ENCODE measurements at regions not wholly inside any gene's neighbourhood (a gene's known extent, or its start where the extent isn't known, plus 50 kb on each side); places are given as distances from the start of the nearest gene placed in this dataset.

GRCh38 chr14:42872786-42873185 is 1266.1 kb downstream of the LRFN5 start:
- DNase-seq: no peak
- in situ Hi-C loops (cut with MboI; ENCODE audit: low pct_unique_long_range_greater_than_20kb, low sequenced_read_pairs): no loop called here

DNA sequence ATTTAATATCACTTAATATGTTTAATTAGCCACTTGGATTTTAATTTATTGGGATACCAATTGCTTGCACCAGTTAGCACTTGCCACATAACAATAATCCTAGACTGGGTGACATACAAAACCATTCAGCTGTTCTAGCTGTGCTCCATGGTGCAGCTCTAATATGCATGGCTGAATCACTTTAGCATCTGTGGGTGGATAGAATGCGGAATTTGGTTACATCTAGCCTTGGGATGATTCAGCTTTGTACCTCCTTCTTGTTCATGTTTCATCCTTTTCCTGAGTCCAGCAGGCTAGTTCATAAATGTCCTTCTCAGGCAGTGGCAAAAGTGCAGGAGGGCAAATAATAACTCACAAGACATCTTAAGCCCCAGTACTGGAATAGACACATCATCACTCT is 1263.0 kb downstream of the LRFN5 start:
- in situ Hi-C loops (cut with MboI; ENCODE audit: low pct_unique_long_range_greater_than_20kb, low sequenced_read_pairs): no loop called here
- DNase-seq: no peak

- in situ Hi-C loops (cut with MboI; ENCODE audit: low pct_unique_long_range_greater_than_20kb, low sequenced_read_pairs): no loop called here
- DNase-seq: no peak
Observed at GRCh38 chr14:42862114-42862513, 1255.4 kb downstream of the LRFN5 start.

DNA sequence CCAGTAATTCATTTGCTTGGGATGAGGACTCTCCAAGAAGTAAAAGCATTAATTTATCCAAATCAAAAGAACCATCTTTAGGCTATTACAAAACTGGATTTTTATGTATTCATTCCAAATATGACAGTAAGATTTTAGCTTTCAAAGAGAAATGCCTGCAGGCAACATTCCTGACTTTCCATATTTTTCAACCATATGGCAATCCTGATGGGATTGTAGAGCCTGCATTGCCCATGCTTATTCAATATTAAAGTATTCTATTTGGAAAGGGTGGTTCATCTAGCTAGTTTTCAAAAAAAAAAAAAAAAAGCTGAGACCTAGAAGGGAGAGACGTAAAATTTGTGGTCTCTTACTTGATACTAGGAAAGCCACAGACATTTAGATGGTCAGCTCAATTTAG is 1253.7 kb downstream of the LRFN5 start:
- in situ Hi-C loops (cut with MboI; ENCODE audit: low pct_unique_long_range_greater_than_20kb, low sequenced_read_pairs): no loop called here
- DNase-seq: no peak

DNA sequence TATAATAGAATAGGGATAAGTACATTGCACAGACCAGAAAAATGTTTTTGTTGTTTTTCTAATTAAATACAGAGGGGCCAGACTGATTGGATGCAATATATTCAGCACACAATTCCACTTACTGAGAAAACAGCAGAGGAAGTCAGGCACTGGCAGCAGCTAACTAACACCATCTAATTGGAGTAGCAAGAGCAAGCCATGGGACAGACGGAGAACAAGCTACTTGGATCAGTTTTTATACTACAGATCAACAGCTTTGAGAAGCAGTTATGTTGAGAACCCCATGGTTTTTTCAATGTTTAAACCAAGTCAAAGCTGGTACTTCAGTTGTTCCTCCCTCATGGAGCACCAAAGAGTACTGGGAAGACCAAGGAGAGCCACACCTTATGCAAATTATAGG is 1249.4 kb downstream of the LRFN5 start:
- in situ Hi-C loops (cut with MboI; ENCODE audit: low pct_unique_long_range_greater_than_20kb, low sequenced_read_pairs): no loop called here
- DNase-seq: no peak

GRCh38 chr14:42855085-42855484 is 1248.4 kb downstream of the LRFN5 start:
- peak; percentile 17 for DNase-seq
- in situ Hi-C loops (cut with MboI; ENCODE audit: low pct_unique_long_range_greater_than_20kb, low sequenced_read_pairs): no loop called here

DNA sequence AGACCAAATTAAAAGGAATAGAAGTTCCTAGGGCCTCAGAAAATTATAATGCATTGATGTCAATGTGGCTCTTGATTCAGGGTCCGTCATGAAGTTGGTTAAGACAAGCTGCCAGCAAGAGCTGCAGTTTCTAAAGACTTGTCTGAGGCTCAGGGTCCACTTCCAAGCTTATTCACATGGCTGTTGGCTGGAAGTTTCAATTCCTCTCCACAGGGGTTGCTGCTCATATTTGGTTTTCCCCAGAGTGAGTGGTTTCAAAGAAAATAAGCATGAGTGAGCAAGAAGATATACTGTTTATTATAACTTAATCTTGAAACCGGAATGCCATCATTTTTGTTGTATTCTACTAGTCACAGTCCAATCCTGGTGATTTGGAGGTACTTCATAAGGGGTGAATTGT is 1247.4 kb downstream of the LRFN5 start:
- in situ Hi-C loops (cut with MboI; ENCODE audit: low pct_unique_long_range_greater_than_20kb, low sequenced_read_pairs): no loop called here
- no peak for DNase-seq

DNA sequence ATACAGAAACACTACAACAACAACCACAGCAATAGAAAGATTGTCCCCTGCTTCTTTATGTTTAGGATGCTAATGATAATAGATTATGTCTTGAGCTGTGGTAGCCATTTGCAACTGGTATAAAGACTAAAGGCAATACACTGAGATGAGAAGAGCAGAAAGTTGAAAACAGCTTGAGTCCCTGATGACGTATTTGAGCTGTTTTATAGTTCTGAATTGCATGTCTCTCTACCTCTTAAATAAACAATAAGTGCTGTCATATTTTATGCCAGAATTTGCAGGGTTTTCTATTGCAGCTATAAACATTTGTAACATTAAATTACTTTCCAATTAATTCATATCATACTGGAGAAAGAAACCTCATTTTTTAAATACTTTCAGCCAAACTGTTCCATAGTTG is 1242.0 kb downstream of the LRFN5 start:
- in situ Hi-C loops (cut with MboI; ENCODE audit: low pct_unique_long_range_greater_than_20kb, low sequenced_read_pairs): no loop called here
- DNase-seq: no peak

DNA sequence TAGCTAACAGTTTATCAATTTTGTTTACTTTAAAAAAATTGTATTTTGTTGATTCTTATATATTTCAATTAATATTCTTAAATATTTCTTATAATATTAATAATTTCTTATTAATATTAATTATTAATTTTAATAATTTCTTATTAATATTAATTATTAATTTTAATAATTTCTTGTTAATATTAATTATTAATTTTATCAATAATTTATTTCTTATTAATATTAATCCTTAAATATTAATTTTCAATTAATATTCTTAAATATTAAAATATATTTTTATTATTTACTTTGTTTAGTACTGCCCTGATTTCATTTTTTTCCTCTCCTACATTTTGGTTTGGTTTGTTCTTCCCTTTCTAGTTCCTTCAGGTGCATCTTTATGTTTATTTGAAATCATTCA is 1208.1 kb downstream of the LRFN5 start:
- in situ Hi-C loops (cut with MboI; ENCODE audit: low pct_unique_long_range_greater_than_20kb, low sequenced_read_pairs): no loop called here
- no peak for DNase-seq

GRCh38 chr14:42806909-42807315 is 1200.2 kb downstream of the LRFN5 start:
- DNase-seq: no peak
- in situ Hi-C loops (cut with MboI; ENCODE audit: low pct_unique_long_range_greater_than_20kb, low sequenced_read_pairs): no loop called here

- in situ Hi-C loops (cut with MboI; ENCODE audit: low pct_unique_long_range_greater_than_20kb, low sequenced_read_pairs): no loop called here
Observed at GRCh38 chr14:42804141-42804540, 1197.5 kb downstream of the LRFN5 start.

DNA sequence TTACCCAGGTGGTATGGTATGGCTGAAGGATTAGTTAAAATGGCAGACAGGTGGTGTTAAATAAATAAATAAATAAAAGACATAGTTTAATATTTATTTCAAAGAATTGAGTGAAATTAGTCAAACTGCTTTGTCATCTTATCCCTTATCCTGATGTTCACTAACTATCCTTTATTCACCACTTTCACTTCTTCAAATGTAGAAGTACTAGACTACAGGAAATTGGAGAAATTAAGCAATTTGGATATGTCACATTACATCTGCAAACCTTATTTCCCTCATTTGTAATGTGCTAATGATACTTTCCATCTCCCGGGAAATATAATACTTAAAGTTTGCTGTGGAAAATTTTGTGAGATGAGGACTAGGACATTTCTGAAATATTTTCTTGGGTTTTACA is 1195.7 kb downstream of the LRFN5 start:
- no peak for DNase-seq
- in situ Hi-C loops (cut with MboI; ENCODE audit: low pct_unique_long_range_greater_than_20kb, low sequenced_read_pairs): no loop called here

More at GRCh38 chr14:42804141-42804540, 1197.5 kb downstream of the LRFN5 start:
- DNase-seq: no peak

DNA sequence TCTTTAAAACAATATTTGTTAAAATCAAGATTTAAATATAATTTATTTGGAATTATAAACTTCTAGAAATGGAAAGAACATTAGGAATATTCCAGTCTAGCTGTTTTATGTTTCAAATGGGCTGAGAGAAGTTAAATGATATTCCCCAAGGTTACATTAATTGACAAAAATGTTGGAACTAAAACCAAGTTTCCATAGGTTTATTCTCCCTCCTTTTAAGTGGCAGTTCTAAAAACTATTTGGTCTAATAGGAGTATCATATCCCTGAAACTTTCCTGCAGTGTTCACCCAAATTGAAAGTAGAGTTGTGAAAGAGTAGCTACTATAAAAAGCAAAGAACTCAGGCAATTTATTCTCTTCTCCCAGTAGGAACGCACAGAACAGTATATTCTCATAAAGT is 1185.5 kb downstream of the LRFN5 start:
- in situ Hi-C loops (cut with MboI; ENCODE audit: low pct_unique_long_range_greater_than_20kb, low sequenced_read_pairs): no loop called here

DNA sequence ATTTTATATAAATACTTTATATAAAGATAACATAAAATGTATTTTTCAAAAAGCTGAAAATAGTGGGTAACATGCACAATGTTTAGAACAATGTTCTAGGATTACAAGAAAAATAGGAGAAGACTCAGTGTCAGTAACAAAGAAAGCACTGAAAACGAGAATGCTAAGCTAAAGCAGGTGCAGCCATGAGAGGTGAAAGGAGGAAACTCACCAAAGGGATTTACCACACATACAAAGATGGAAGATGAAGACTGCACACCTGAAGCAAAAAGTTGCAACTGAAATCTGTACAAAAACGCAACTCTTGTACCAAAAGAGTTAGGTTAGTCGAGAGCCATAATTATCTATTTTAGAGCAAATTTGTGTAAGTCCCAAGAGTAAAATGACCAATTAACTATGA is 1176.1 kb downstream of the LRFN5 start:
- no peak for DNase-seq
- in situ Hi-C loops (cut with MboI; ENCODE audit: low pct_unique_long_range_greater_than_20kb, low sequenced_read_pairs): no loop called here

More for the DNA sequence above, 1185.5 kb downstream of the LRFN5 start:
- DNase-seq: no peak

GRCh38 chr14:42778984-42779383 is 1172.3 kb downstream of the LRFN5 start:
- in situ Hi-C loops (cut with MboI; ENCODE audit: low pct_unique_long_range_greater_than_20kb, low sequenced_read_pairs): no loop called here
- DNase-seq: no peak

DNA sequence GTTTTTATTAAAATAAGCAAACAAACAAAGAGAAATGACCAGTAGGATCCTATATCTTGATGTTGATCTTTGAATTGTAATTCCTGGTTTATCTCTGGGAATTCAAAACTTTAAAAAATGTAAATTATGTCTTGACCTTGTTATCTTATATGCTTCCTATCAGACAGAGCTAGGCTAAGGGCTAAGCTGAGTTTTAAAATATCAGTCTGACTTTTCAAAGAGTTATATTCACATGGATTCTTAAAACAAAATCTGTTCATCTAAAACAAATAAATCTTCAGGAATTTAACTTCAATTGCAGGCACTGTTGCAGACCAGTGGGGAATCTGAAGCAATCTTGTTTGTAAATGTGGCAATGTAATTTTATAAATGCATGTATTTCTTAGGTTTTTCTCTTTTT is 1144.1 kb downstream of the LRFN5 start:
- in situ Hi-C loops (cut with MboI; ENCODE audit: low pct_unique_long_range_greater_than_20kb, low sequenced_read_pairs): no loop called here
- DNase-seq: no peak

- in situ Hi-C loops (cut with MboI; ENCODE audit: low pct_unique_long_range_greater_than_20kb, low sequenced_read_pairs): no loop called here
- DNase-seq: no peak
Observed at GRCh38 chr14:42742084-42742483, 1135.4 kb downstream of the LRFN5 start.

DNA sequence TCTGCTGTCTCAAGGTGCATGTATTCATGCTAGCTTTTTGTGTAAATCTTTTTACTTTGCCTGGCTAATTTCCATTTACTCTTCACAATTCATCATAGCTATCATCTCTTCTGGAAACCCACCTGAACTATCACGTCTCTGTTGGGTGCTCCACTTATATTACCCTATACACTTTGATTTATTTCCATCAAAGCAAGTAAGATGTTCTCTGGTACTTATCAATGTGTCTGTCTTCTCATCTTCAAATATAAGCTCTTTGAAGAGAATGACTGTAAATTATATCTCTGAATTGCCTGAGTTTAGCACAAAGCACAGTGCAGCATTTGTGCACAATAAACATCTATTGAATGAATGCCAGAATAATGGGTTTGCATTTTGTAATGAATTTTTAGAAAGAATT is 1129.7 kb downstream of the LRFN5 start:
- in situ Hi-C loops (cut with MboI; ENCODE audit: low pct_unique_long_range_greater_than_20kb, low sequenced_read_pairs): no loop called here
- no peak for DNase-seq

GRCh38 chr14:42734041-42734440 is 1127.4 kb downstream of the LRFN5 start:
- in situ Hi-C loops (cut with MboI; ENCODE audit: low pct_unique_long_range_greater_than_20kb, low sequenced_read_pairs): no loop called here
- DNase-seq: no peak

GRCh38 chr14:42732005-42732404 is 1125.3 kb downstream of the LRFN5 start:
- no peak for DNase-seq
- in situ Hi-C loops (cut with MboI; ENCODE audit: low pct_unique_long_range_greater_than_20kb, low sequenced_read_pairs): no loop called here

- DNase-seq: no peak
- in situ Hi-C loops (cut with MboI; ENCODE audit: low pct_unique_long_range_greater_than_20kb, low sequenced_read_pairs): no loop called here
Observed at GRCh38 chr14:42731480-42731879, 1124.8 kb downstream of the LRFN5 start.

GRCh38 chr14:42729681-42730080 is 1123.0 kb downstream of the LRFN5 start:
- no peak for DNase-seq
- in situ Hi-C loops (cut with MboI; ENCODE audit: low pct_unique_long_range_greater_than_20kb, low sequenced_read_pairs): no loop called here
